Esophagus muscularis mucosa (tissue), 2 donors: ENCODE measurements at regions not wholly inside any gene's neighbourhood (a gene's known extent, or its start where the extent isn't known, plus 50 kb on each side); places are given as distances from the start of the nearest gene placed in this dataset.

Experiments
- EP300 ChIP-seq: sonication (generic); formaldehyde crosslinking; IDR thresholded peaks from one replicate; pipeline ENCODE4 v1.6.1; 2017; ENCODE audit warnings: antibody characterized with exemption
- POLR2A ChIP-seq: fragments of 450-650 bp; IDR thresholded peaks from one replicate; pipeline ENCODE4 v1.6.1; 2017; ENCODE audit warnings: antibody characterized with exemption, moderate library complexity, mild to moderate bottlenecking, low read depth

DNA sequence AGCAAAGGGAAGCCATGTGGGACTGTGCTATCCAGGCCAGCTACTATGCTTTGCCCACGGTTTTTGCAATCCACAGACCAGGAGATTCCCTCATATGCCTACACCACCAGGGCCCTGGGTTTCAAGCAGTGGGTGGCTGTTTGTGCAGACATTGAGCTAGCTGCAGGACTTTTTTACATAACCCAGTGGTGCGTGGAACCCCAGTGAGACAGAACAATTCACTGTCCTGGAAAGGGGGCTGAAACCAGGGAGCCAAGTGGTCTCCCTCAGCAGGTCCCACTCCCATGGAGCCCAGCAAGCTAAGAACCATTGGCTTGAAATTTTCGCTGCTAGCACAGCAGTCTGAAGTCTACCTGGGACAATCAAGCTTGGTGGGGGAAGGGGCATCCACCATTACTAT lies 959.9 kb downstream of the FSTL5 start:
- no peak for TF ChIP-seq EP300
- TF ChIP-seq POLR2A = no peak
